GM23248 (cell line): ENCODE measurements at regions not wholly inside any gene's neighbourhood (a gene's known extent, or its start where the extent isn't known, plus 50 kb on each side); places are given as distances from the start of the nearest gene placed in this dataset.

ENCODE experiments used
- EZH2 ChIP-seq: fragments of 200-600 bp; sonication (generic); IDR thresholded peaks from 2 replicates; pipeline ENCODE4 v1.6.1; 2018; ENCODE audit warnings: antibody characterized with exemption, mild to moderate bottlenecking; ENCODE audit not compliant: insufficient read depth, poor library complexity, severe bottlenecking
- EZH2phosphoT487 ChIP-seq: fragments of 200-600 bp; sonication (generic); IDR thresholded peaks from 2 replicates; pipeline ENCODE4 v1.6.1; 2018; ENCODE audit warnings: antibody characterized with exemption, moderate library complexity, mild to moderate bottlenecking, low read depth; ENCODE audit not compliant: insufficient read depth

- TF ChIP-seq EZH2 (no peak), EZH2phosphoT487 (no peak)
Measured at GRCh38 chr2:16860627-16861026, 195.0 kb upstream of the CYRIA start.
